Body of pancreas (tissue), 4 donors: ENCODE measurements at regions not wholly inside any gene's neighbourhood (a gene's known extent, or its start where the extent isn't known, plus 50 kb on each side); places are given as distances from the start of the nearest gene placed in this dataset.

ENCODE experiments used
- POLR2A ChIP-seq, 3 donors: fragments of 450-650 bp; IDR thresholded peaks; one replicate each; pipeline ENCODE4 v1.6.1; 2016; ENCODE audit warnings: antibody characterized with exemption in 3 of 3, mild to moderate bottlenecking in 2 of 3
- TF ChIP-seq, protein P1 (sequence below), 7 experiments: fragments of 450-650 bp in 4 of 7; fragments of 200-600 bp in 3 of 7; sonication (generic) in 3 of 7; IDR thresholded peaks; one replicate each; pipeline ENCODE4 v1.5.1; 2016 to 2019; ENCODE audit warnings: antibody characterized with exemption in 7 of 7

DNA sequence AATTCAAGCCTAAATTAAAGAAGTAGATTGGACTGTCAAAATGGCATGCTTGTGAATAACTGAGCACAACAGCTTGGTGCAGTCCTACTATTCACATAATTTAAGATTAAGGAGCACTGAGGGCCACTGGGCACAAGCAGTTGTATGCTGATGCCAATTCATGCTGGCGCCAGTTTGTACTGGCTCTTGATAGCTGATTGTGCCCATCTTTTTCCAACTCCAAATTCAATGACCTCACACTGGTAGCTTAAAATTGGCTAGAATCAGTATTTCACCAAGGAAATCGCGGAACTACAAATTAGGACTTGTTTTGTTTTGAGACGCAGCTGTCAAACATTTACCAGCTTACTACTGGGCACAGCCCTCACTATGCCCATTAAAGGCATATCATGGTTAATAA, 969.2 kb downstream of the JRKL start:
- TF ChIP-seq, protein P1, sequence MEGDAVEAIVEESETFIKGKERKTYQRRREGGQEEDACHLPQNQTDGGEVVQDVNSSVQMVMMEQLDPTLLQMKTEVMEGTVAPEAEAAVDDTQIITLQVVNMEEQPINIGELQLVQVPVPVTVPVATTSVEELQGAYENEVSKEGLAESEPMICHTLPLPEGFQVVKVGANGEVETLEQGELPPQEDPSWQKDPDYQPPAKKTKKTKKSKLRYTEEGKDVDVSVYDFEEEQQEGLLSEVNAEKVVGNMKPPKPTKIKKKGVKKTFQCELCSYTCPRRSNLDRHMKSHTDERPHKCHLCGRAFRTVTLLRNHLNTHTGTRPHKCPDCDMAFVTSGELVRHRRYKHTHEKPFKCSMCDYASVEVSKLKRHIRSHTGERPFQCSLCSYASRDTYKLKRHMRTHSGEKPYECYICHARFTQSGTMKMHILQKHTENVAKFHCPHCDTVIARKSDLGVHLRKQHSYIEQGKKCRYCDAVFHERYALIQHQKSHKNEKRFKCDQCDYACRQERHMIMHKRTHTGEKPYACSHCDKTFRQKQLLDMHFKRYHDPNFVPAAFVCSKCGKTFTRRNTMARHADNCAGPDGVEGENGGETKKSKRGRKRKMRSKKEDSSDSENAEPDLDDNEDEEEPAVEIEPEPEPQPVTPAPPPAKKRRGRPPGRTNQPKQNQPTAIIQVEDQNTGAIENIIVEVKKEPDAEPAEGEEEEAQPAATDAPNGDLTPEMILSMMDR (IDR thresholded peaks at IDR 0.05) = no peak
- TF ChIP-seq POLR2A (IDR thresholded peaks at IDR 0.05) = no peak
